ENCODE measurements at regions not wholly inside any gene's neighbourhood (a gene's known extent, or its start where the extent isn't known, plus 50 kb on each side); places are given as distances from the start of the nearest gene placed in this dataset.

GRCh38 chr1:221237587-221237986, 358.3 kb downstream of the HLX start:
- intact Hi-C loops (cut with micrococcal nuclease; ENCODE audit: unreplicated experiment): no loop called here
- CTCF ChIA-PET (ENCODE audit: low intra/inter-chr PET ratio, low total read pairs): no interaction called here

More at GRCh38 chr1:221237587-221237986, 358.3 kb downstream of the HLX start:
- Histone ChIP-seq H3K9ac (ENCODE audit: insufficient read depth, low read depth, low read length) (no peak overlapping the region), H3K4me1 (ENCODE audit: insufficient read depth, low read length) (no peaks in the 10 kb centered on the region), H3K9me3 (ENCODE audit: low read length) (no peaks in the 10 kb centered on the region), H3K4me2 (ENCODE audit: low read depth, low read length) (no peak overlapping the region), H2AFZ (ENCODE audit: low read length) (no peak overlapping the region), H3K27me3 (ENCODE audit: control insufficient read depth in 1 of 2, insufficient read depth in 2 of 2, low read length in 2 of 2) (no peaks in the 10 kb centered on the region), H3K27ac (ENCODE audit: extremely low read length, insufficient read depth, low read length) (no peak overlapping the region), H3K4me3 (replicated peaks in 1 of 3; ENCODE audit: insufficient read depth in 1 of 3, low read depth in 2 of 3, low read length in 3 of 3) (no peak overlapping the region), H4K20me1 (ENCODE audit: insufficient read depth, low read length) (no peaks in the 10 kb centered on the region), H3K36me3 (replicated peaks in 1 of 2; ENCODE audit: control insufficient read depth in 1 of 2, insufficient read depth in 2 of 2, low read length in 2 of 2) (no peaks in the 10 kb centered on the region), H3K79me2 (ENCODE audit: insufficient read depth, low read length) (no peaks in the 10 kb centered on the region)
- WGBS (ENCODE audit: low lambda C conversion rate): 18% methylated on average over 3 of the region's 3 CpGs
- ATAC-seq (no peak), DNase-seq (ENCODE audit: low spot score) (no peak), FAIRE-seq (no peak)
- in situ Hi-C loops (cut with HindIII; ENCODE audit: extremely low pct_ligation_motif_present, low pct_unique_long_range_greater_than_20kb): no loop called here
- POLR2A ChIA-PET: no interaction called here
- no TSS peak for BruUV-seq (replicated peaks)
- TF ChIP-seq ONECUT2 (CRISPR knock-in tag; IDR thresholded peaks at IDR 0.05): no peak
- TF ChIP-seq CBX1 (IDR thresholded peaks at IDR 0.05; ENCODE audit: low read depth): no peak
- no peak for TF ChIP-seq ZXDC (CRISPR knock-in tag; IDR thresholded peaks at IDR 0.05)
- no peak for TF ChIP-seq LBX2 (CRISPR knock-in tag; IDR thresholded peaks at IDR 0.05; ENCODE audit: borderline replicate concordance)
- no peak for TF ChIP-seq SP1 (IDR thresholded peaks at IDR 0.05)
- TF ChIP-seq SP1 (CRISPR knock-in tag; IDR thresholded peaks at IDR 0.05): no peak

Measured in HepG2 (cell line).